ENCODE measurements at regions not wholly inside any gene's neighbourhood (a gene's known extent, or its start where the extent isn't known, plus 50 kb on each side); places are given as distances from the start of the nearest gene placed in this dataset.

DNA sequence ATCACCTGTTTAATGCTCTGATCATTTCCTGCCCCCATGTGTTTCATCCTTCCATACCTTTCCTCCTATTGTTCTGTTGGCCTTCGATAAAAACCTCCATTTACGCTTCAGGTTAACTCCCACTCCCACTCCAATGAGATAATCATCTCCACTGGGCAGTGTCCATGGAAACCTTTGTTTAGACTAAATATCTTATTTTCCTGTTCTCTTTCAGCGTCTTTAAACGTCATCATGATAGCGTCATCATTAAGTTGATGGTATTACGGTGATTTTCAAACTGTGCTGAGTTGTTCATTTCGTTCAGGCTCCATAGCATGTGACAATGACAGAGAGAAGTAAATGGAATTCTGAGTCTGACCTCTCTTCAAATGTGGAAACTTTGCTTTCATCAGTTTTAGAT is 970.5 kb upstream of the SLC35B3 start:
- Mint-ChIP-seq H3K4me1 (ENCODE audit: low read depth, unreplicated experiment) (peaks cover 31% of the 10 kb centered on the region), H3K4me3 (ENCODE audit: low read depth, unreplicated experiment) (peak overlapping the region; percentile 48), H3K27me3 (ENCODE audit: unreplicated experiment) (no peaks in the 10 kb centered on the region), H3K36me3 (ENCODE audit: insufficient read depth, unreplicated experiment) (peaks cover 8% of the 10 kb centered on the region), H3K27ac (ENCODE audit: unreplicated experiment) (peak overlapping the region; percentile 89), H3K9me3 (ENCODE audit: low read depth, unreplicated experiment) (no peaks in the 10 kb centered on the region)
- no peak for DNase-seq
- BruUV-seq (replicated peaks): no TSS peak
- CTCF ChIA-PET: no interaction called here
- TF ChIP-seq, protein P1, sequence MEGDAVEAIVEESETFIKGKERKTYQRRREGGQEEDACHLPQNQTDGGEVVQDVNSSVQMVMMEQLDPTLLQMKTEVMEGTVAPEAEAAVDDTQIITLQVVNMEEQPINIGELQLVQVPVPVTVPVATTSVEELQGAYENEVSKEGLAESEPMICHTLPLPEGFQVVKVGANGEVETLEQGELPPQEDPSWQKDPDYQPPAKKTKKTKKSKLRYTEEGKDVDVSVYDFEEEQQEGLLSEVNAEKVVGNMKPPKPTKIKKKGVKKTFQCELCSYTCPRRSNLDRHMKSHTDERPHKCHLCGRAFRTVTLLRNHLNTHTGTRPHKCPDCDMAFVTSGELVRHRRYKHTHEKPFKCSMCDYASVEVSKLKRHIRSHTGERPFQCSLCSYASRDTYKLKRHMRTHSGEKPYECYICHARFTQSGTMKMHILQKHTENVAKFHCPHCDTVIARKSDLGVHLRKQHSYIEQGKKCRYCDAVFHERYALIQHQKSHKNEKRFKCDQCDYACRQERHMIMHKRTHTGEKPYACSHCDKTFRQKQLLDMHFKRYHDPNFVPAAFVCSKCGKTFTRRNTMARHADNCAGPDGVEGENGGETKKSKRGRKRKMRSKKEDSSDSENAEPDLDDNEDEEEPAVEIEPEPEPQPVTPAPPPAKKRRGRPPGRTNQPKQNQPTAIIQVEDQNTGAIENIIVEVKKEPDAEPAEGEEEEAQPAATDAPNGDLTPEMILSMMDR (IDR thresholded peaks at IDR 0.05; ENCODE audit: unreplicated experiment): no peak
- intact Hi-C loops (cut with micrococcal nuclease; ENCODE audit: unreplicated experiment): loop anchor here (2.0 to 5.0 kb wide), 2 partner anchors 155 to 1021 kb away; no protein-coding TSS in a partner anchor

DNA sequence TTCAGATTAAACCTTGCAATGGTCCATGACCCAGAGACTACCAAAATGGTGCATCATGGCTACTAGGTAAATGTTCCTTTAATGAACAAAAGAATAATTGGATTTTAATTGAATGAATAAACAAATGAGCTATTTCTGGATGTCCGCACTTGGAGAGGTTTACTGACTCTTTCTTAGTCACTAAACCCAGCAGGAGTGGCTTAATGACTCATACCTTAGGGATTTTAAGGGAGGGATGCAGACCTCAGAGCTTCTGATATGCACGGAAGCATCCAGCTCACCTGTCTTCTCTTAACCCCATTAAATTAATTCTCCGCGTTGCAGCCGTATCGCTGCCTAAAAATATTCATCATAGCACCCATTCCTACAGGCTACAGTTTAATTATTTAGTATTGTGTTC is 970.0 kb upstream of the SLC35B3 start:
- H3K27me3 Mint-ChIP-seq (ENCODE audit: unreplicated experiment): no peaks in the 10 kb centered on the region
- TF ChIP-seq, protein P1 (IDR thresholded peaks at IDR 0.05; ENCODE audit: unreplicated experiment): no peak
- H3K36me3 Mint-ChIP-seq (ENCODE audit: insufficient read depth, unreplicated experiment): peaks cover 8% of the 10 kb centered on the region
- DNase-seq: peak; percentile 37
- H3K27ac Mint-ChIP-seq (ENCODE audit: unreplicated experiment): peak overlapping the region; percentile 89
- peaks cover 36% of the 10 kb centered on the region for H3K4me1 Mint-ChIP-seq (ENCODE audit: low read depth, unreplicated experiment)
- H3K4me3 Mint-ChIP-seq (ENCODE audit: low read depth, unreplicated experiment): peak overlapping the region; percentile 48
- intact Hi-C loops (cut with micrococcal nuclease; ENCODE audit: unreplicated experiment): loop anchor here (2.0 to 5.0 kb wide), 2 partner anchors 155 to 1022 kb away; no protein-coding TSS in a partner anchor
- BruUV-seq (replicated peaks): no TSS peak
- CTCF ChIA-PET: no interaction called here
- H3K9me3 Mint-ChIP-seq (ENCODE audit: low read depth, unreplicated experiment): no peaks in the 10 kb centered on the region

DNA sequence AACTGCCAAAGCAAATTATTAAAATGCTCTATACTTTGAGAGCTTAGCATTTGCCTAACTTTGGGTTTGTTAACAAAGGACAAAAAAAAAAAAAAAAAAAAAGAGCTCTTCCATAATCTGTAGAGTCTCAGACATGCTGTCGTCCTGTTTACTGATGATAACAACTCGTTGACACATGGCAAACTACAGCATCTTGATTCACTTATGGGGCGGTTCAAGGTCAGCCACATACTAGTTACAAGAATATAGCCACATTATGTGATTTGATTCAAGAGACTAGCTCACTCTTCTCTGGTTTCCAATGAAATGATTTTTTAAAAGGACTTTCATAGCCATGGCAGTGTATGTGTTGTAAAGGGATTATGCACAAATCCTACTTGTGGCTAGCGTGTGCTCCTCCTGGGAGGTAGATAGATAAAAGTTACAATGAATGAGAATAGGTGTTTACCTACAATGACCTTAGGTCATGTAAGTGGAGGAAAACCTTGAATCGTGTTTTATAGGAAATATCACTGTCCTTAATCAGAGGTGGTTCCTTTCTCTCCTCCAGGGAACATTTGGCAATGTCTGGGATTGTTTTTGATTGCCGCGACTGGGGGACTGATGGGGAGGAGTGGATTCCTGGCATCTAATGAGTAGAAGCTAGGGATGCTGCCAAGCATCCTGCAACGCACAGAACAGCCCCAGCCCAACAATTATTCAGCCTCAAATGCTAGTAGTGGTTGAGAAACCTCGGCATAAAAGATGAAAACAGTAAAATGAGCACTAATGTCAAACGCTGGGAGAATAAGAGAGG is 969.2 kb upstream of the SLC35B3 start:
- H3K4me3 Mint-ChIP-seq (ENCODE audit: low read depth, unreplicated experiment): no peak overlapping the region
- CTCF ChIA-PET: interaction anchor here (0.6 kb wide), 1 partner anchor 92 kb away, joined by 4 read pairs; no protein-coding TSS in a partner anchor

DNA sequence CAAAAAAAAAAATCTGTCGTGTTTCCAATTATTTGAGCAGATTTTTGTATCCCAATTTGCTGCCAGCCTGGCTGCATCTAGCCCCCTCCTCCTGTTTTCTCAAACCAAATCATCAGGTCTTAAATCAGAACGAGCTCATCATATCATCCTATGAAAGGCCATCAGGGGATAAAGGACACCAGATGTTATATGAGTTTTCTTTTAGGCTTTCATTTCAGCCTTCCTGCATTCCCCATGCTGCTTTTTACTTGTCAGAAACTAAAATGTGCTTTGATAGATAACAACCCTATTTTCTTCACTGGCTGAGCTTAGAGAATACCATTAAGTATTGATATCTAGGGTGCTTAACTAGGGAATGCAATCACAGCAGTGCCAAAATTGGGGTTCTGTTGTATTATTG is 968.4 kb upstream of the SLC35B3 start:
- no peaks in the 10 kb centered on the region for H3K9me3 Mint-ChIP-seq (ENCODE audit: low read depth, unreplicated experiment)
- H3K4me3 Mint-ChIP-seq (ENCODE audit: low read depth, unreplicated experiment): no peak overlapping the region
- no peaks in the 10 kb centered on the region for H3K27me3 Mint-ChIP-seq (ENCODE audit: unreplicated experiment)
- no peak for DNase-seq
- peaks cover 8% of the 10 kb centered on the region for H3K36me3 Mint-ChIP-seq (ENCODE audit: insufficient read depth, unreplicated experiment)
- H3K27ac Mint-ChIP-seq (ENCODE audit: unreplicated experiment): no peak overlapping the region
- CTCF ChIA-PET: interaction anchor here (0.6 kb wide), 1 partner anchor 92 kb away, joined by 4 read pairs; no protein-coding TSS in a partner anchor
- peaks cover 43% of the 10 kb centered on the region for H3K4me1 Mint-ChIP-seq (ENCODE audit: low read depth, unreplicated experiment)
- BruUV-seq (replicated peaks): no TSS peak
- intact Hi-C loops (cut with micrococcal nuclease; ENCODE audit: unreplicated experiment): loop anchor here (2.0 to 5.0 kb wide), 4 partner anchors 134 to 1014 kb away; partner anchors contain the start of gene TFAP2A
- TF ChIP-seq, protein P1 (IDR thresholded peaks at IDR 0.05; ENCODE audit: unreplicated experiment): no peak

More for the DNA sequence above, 969.2 kb upstream of the SLC35B3 start:
- no TSS peak for BruUV-seq (replicated peaks)
- Mint-ChIP-seq H3K4me1 (ENCODE audit: low read depth, unreplicated experiment) (peaks cover 42% of the 10 kb centered on the region), H3K9me3 (ENCODE audit: low read depth, unreplicated experiment) (no peaks in the 10 kb centered on the region), H3K36me3 (ENCODE audit: insufficient read depth, unreplicated experiment) (peaks cover 8% of the 10 kb centered on the region), H3K27me3 (ENCODE audit: unreplicated experiment) (no peaks in the 10 kb centered on the region), H3K27ac (ENCODE audit: unreplicated experiment) (no peak overlapping the region)
- DNase-seq: no peak
- intact Hi-C loops (cut with micrococcal nuclease; ENCODE audit: unreplicated experiment): loop anchor here (2.0 to 5.0 kb wide), 5 partner anchors 133 to 1023 kb away; partner anchors contain the start of gene TFAP2A
- TF ChIP-seq, protein P1 (IDR thresholded peaks at IDR 0.05; ENCODE audit: unreplicated experiment): no peak
